Stimulated activated CD4-positive, alpha-beta T cell treated with anti-CD3 and anti-CD28 coated beads, Interleukin-15, amount 100 ng/mL, for 48 hours (primary cell): ENCODE measurements at regions not wholly inside any gene's neighbourhood (a gene's known extent, or its start where the extent isn't known, plus 50 kb on each side); places are given as distances from the start of the nearest gene placed in this dataset.

Experiments used
- DNase-seq, 2 donors: peaks; one replicate each; pipeline ENCODE4 v3.0.0-alpha.2; 2020; ENCODE audit warnings: low read depth in 2 of 2

DNA sequence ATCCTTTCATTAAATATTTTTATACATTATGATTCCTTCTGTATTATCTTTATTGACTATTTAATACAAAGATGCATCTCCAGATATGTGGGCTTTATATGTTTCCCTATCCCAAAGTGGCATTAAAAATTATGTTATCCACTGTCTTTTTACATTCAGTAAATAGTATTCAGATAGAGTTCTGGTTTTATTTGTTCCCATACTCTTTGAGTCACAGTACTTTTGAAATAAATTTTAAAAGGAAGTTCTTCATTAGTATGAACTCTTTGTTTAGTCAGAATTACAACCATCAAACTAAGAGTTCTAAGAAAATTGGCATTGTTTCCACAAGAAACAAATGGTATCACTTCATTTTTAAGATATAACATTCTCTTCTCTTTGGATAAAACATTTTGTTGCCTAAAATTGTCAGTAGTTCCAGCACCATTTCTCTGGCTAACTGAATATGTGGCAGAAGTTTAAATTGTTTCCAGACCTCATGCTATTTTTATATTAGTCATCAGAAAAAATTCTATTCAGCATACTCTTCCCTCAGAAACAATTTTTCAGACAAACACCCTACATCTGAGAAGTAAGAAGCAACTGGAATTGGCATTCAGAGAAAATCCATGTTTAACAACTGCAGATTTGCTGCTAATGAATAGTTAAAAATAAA lies 88.5 kb upstream of the COL5A2 start:
- no peak for DNase-seq

DNA sequence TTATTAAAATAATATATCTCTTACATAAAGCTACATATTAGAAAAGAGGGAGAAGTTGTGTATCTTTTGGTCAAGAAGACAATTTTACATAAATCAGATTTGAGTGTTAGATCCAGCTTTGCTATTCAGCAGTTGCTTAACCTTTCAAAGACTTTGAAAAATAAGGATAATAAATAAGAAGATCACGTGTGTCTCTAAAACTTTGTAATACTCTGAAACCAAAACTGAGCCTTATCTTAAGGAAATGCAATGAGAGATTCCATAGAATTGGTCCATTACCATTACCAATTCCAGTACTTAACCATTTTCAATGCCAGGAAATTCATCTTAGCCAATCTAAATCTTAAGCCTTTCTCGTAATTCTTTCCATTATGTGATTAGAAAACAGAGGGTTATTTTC lies 89.2 kb upstream of the COL5A2 start:
- DNase-seq: no peak

DNA sequence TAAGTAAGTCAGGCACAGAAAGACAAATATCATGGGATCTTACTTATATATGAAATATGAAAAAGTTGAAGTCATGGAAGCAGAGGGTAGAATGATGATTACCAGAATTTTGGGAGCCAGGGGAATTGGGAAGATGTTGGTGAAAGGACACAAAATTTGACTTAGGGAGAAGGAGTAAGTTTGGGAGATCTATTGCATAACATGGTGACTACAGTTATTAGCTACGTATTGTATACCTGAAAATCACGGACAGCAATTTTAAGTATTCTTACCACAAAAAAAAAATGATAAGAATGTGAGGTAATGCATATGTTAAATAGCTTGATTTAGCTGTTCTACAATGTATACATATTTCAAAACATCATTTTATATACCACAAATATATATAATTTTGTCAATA lies 94.2 kb upstream of the COL5A2 start:
- no peak for DNase-seq

DNA sequence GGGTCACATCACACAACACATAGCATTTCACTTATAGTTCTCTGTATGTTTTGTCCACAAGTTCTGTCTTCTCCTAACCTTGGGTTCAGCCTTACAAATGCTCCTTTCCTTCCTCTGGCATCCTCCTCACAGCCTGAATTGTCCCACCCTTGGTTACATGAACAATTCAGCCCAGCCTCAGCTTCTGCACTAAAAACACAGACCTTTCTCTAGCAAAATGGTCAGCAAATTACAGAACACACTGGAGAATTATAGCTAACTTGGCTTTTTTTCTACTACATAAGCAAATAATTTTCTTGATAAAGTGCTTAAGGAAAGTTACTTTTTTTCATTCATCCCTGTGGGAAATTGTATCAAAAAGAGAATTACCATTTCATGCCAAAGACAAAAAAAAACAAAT lies 94.8 kb upstream of the COL5A2 start:
- no peak for DNase-seq

DNA sequence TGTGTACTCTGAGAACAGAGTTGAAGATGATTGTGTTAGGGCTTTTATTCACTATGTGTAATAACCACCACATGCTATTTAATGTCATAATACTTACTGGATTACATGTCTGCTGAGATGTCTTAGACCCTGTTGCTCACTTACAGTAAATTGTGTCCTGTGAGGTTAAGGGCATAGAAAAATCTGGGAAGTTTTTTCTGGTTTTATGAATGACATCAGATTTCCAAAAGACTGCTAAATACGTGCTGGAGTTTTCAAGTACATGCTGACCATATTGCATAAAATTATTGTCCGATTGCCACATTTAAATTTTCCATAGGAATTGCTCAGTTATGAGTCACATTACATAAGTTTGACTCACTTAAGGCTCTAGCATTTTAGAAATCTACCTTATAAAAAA lies 96.7 kb upstream of the COL5A2 start:
- no peak for DNase-seq

DNA sequence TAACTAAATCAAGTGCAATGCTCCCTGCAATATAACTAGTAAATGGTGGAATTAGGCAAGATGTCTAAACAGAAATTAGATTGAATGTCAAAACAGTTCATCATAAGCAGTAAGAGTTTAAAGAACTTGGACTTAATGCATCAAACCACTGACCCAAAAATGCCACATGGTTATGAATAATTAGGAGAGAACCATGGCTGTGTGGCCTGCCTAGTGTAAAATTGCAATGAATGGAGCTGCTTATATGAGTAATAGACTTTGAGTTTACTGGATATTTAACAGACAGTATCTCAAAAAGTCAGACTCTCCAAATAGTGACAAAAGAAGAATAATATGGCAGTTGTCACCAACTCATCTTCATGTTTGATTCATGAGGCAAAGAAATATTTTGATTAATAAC lies 101.6 kb upstream of the COL5A2 start:
- no peak for DNase-seq

DNA sequence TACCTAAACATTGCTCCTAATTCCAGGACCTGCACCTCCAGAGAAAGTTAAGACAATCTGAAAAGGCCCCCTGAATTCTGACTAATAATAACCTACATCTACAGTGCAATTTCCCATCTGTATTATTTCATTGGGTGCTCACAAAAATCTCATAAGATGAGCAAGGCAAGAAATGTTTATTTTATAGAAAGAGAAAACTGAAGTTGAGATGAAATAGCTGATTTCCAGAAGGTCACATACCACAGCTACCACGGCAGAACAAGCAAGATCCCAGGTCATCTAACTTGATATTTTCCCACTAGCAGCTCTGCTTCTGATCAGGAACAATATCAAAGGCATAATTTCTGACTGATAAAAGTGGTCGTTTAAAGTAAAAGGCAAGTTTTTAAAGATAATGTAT lies 105.8 kb upstream of the COL5A2 start:
- DNase-seq: no peak

DNA sequence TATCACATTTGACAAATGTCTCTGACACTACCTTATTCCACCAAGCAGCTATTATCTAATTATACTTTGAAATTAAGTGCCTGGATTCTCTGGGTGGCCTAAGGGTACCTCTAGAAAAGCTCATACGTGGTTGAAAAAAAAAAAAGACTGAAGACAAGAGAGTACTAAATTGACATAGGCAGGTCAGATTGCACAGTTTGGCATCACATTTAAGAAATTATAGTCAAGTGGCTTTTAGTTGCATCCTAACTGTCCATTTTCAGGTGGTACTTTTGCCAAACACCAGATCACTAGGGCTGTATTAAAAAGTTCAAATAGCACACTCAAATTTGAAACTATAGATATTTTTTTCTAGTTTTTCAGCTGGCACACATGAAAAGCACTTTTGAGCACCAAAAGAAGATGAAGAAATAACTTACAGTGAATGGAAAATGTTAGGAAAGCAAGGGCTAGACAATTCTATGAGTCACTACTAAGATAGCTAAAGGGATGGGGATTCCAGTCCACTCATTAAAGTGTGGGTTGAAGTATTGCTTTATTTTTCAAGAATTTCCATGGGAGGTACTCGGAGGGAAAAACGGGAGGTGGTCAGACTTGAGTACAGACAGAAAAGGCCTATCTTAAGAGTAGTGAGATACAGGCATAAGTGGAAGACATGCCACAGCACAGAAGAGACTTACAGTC lies 106.5 kb upstream of the COL5A2 start:
- no peak for DNase-seq

DNA sequence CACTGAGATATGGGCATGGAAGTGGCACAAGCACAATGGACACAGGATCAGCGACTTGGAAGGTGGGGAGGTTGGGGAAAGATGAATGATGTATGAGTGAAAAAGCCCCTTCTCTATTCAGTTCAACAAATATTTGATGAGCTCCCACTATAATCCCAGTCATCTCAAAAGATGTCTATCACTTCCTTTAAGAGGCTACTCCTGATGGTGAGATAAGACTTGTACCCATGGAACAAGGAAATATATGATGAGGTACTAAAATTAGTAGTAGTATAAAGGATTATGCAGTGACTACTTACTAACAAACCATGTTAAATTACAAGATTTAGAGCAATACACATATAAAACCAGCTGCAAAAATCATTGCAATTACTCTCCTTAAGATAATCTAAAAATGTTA lies 107.8 kb upstream of the COL5A2 start:
- no peak for DNase-seq

DNA sequence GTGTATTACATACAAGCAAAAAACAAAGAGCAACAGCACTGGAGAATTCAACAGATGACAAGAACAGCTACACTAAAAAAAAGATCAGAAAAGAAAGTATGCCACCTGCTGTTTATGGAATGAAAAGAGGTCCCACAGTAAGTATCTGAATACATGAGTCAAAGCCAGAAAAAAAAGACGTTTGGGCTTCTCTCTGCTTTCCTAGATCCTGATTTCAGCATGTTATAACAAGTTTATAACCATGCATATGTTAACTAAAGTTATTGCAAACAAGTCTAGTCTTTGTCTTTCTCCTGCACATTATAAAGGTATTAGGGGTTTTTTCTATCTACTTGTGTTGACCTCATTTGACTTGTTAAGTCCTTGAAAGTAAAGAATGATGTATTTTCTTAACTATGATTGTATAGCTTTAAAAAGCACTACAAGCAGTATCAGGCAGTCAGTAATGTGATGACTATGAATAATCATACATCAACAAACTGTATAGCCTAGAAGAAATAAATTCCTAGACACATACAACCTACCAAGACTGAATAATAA lies 108.5 kb upstream of the COL5A2 start:
- DNase-seq: no peak

DNA sequence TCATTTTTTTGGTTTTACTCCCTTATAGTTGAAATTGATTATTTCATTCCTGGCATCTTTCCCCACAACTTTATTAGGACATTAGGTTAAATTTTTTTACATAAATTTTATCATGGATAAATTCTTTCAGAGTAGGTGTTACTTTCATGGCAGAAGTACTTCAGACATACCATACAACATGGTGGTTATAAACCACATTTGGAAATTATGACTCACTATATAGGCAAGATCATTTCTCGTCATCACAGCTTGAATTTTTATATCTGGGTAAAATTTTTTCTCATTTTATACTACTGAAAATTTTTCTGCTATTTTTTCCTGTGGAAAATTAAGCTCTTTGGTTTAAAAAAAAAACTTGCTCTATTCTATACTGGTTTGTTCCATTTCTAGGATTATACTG lies 111.9 kb upstream of the COL5A2 start:
- DNase-seq: no peak

DNA sequence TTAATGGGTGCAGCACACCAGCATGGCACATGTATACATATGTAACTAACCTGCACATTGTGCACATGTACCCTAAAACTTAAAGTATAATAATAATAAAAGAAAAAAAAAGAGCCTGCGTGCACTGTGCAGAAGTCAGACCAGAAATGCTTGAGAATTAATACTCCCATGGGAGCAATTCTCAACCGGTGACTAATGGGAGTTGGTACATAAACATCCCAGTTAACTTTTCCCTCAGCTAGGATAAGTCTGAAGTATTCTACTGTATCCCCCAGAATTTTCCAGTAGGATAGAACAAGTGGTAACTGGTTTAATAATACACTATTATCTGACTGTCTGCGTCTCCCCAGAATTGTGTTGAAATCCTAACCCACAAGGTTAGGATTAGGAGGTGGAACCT lies 113.6 kb upstream of the COL5A2 start:
- DNase-seq: no peak

DNA sequence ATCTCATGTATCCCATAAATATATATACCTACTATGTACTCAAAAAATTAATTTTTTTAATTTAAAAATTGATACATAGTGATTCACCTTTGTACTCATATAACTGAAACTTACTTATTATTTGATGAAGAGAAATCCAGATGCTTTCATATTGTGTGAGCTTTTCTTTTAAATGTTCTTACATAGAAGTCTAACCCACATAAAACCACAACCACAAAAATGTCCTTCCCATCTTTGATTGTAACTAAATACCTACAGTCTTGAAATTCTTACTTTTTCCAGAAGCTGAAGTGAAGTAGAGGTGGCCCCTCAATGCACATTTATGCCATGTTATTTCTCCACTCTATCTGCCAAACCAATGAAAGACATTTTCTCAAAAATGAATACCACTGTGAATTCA lies 117.9 kb upstream of the COL5A2 start:
- DNase-seq: no peak

DNA sequence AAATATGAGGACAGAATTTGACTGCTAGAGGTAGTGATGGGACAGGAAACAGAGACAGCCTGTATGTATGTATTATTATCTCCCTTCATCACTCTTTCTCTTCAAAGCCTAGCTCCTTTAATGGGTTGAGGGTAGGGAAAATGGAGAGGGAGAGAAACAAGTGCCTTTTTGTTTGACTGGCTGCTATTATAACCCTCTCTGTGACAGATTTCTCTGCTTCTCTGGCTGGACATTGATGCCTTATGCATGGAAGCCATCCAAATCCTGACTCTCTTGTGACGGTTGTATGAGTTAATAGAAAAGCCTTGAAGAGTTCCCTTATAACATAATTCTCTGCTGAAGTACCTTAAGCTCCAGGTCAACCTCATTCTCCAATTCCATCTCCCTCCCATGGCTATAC lies 118.5 kb upstream of the COL5A2 start:
- no peak for DNase-seq

DNA sequence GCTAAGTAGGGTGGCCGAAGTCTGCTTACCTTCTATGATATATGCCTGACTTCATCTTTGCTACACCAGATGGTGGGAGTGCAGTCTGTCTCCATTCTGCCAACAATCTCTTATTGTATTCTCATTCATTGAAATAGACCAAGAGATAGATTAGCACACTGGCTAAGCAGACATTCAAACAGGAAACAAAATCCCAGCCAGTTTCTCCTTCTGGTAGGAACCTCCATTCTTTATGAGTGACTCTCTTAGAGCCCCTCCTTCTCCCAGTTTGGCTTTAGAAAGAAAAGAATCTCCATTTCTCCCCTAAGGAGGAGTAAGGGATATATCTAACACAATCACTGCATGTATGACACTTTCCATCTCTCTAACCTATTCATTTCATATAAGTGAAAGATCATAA lies 118.9 kb upstream of the COL5A2 start:
- DNase-seq: no peak

DNA sequence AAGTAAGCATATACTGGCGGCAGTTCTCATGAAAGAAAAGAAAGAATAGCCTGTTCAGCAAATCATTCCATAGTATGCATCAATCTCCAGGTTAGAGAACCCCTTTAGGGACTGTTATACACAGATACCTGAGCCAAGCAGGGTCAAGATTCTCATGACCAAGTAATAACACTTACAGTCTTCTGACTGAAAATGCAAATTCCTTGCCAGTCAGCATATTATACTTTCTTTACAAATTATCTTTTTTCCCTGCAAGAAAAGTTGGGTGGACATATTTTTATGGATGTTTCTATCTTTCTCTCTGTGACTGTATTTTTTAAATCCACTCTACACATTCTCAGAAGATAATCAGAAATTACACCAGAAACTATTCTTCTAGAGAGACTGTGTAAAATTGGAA lies 120.4 kb upstream of the COL5A2 start:
- DNase-seq: no peak

DNA sequence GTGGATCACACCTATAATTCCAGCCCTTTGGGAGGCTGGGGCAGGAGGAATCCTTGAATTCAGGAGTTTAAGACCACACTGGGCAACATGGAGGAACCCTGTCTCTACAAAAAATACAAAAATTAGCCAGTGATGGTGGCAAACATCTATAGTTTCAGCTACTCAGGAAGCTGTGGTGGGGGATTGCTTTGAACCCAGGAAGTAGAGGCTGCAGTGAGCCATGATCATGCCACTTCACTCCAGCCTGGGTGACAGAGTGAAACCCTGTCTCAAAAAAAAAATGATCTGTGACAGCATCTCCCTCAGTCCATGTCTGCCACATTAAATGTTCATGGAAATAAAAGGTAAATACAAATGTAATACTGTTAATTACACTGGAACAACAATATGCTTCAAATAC lies 121.4 kb upstream of the COL5A2 start:
- peak in 1 of 2 donors; percentile 24 for DNase-seq

DNA sequence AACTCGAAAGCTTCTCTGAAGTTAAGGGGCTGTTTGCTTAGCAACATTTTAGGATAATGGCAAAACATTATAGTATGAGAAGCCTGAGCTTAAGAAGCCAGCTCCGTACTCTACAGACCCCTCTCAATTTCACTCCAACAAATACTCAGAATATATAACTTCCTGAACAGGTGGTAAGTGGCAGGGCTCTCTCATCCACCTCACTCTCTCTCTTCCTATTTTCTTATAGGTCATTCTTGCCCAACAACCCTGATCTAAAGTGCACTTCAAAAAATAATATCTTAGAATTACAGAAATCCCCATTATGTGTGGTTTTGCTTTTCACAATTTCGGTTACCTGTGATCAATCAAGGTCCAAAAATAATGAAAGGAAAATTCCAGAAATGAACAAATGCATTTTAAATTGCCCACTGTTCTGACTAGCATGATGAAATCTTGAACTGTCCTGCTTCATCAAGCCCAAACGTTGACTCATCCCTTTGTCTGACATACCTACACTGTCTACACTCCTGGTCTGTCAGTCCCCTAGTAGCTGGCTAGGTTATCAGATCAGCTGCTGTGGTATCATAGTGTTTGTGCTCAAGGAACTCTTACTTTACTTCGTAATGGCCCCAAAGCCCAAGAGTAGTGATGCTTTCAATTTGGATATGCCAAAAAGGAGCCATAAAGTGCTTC lies 122.8 kb upstream of the COL5A2 start:
- no peak for DNase-seq

DNA sequence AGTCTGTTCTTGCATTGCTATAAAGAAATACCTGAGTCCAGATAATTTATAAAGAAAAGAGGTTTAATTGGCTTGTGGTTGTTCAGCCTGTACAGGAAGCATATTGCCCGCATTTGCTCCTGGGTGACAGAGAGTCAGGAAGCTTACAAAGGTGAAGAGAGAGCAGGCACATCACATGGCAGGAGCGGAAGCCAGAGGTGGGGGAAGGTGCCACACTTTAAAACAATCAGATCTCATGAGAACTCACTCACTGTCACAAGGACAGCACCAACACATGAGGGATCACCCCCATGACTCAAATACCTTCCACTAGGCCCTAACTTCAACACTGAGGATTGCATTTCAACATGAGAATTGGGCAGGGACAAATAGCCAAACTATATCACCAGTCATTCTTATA lies 124.8 kb upstream of the COL5A2 start:
- DNase-seq: peak; percentile 25 to 27

DNA sequence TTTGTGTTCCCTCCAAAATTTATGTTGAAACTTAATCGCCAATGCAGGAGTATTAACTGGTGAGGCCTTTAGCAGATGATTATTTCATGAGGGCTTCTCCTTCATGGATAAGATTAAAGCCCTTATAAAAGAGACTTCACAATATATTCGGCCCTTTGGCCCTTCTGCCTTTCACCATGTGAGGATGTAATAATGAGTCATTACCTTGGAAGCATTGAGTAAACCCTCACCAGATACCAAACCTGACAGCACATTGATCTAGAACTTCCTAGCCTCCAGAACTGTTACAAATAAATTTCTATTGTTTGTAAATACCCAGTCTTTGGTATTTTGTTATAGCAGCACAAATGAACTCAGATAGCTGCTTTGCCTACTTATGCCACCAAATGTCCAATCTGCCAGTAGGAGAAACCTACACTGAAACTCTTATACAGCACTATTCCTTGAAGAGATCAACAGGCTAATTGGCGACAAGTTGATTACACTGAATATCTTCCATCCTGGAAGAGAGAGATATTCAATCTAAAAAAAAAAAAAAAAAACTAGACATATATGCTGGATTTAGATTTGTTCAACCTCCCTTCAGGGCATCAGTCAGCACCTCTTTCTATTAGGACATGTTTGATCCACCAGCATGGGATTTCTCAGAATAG lies 125.9 kb upstream of the COL5A2 start:
- no peak for DNase-seq

DNA sequence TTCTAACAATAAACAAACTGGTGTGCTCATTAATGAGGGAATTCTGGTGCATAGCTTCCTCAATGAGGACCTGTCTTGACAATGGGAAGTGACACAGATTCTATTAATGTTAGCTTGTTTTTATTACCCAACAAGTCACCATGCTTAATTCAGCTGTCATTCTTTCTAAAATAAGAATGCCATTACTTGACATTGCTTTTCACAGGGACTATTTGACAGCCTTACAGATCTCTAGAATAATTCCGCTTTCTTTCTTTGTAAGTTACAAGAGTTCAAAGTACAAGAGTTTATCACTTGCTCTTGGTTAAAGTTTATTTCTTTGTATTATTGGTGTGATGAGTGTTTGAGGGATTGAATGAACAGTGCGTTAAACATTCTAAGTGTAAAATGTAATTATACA lies 127.0 kb upstream of the COL5A2 start:
- DNase-seq: no peak

DNA sequence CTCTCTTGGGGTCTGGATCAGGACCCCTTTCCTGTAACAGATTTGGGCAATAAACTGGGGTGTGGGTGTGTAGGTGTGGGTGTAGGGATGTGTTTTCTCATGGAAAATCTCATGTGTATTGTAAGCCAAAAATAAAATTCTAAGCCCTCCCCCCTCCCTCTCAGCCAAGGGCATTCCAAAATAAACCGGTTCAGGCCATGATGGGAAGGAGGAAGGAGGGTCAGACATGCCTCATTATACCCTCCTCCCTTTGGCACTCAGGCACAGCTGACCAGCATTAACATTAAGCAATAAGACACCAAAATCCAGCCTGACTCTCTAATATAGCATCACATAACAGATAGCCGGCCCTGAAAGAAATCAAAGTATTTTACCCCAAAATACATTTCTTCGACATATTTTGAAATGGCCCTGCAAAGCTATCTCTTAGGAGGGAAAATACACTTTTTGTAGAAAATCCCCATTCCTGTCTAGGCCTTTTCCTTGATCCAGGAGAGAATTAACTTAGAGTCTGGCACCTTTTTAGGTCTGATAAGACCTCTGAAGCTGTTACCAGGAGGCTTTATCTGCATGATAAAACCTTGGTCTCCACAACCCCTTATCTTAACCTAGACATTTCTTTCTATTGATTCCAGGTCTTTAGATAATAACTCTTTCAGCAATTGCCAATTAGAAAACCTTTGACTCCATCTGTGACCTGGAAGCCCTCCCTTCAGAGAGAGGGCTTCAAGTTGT lies 128.7 kb upstream of the COL5A2 start:
- DNase-seq: no peak
